ENCODE measurements at regions not wholly inside any gene's neighbourhood (a gene's known extent, or its start where the extent isn't known, plus 50 kb on each side); places are given as distances from the start of the nearest gene placed in this dataset.

GRCh38 chr6:113366505-113366904 is 490.6 kb upstream of the MARCKS start:
- DNase-seq (ENCODE audit: low read depth in 1 of 2, low spot score in 1 of 2) (no peak), ATAC-seq (no peak), FAIRE-seq (no peak)
- no peak overlapping the region for H3K4me2 ChIP-seq
- ChIA-PET CTCF (interaction anchor here (0.9 kb wide), 1 partner anchor 10 kb away, joined by 4 read pairs; no protein-coding TSS in a partner anchor), POLR2A (no interaction called here)
- WGBS (ENCODE audit: missing lambda C conversion rate): 73% methylated on average over 3 of the region's 3 CpGs
- no peaks in the 10 kb centered on the region for H3K9me3 ChIP-seq
- no peak overlapping the region for H3K4me3 ChIP-seq
- peaks cover 6% of the 10 kb centered on the region; the same call in 1 of the 3 replicates for H3K4me1 ChIP-seq
- H3K27ac ChIP-seq: no peak overlapping the region
- TF ChIP-seq HES2 (IDR thresholded peaks at IDR 0.05) (no peak), RNF2 (IDR thresholded peaks at IDR 0.05; ENCODE audit: borderline replicate concordance, low read depth) (no peak), CBX2 (IDR thresholded peaks at IDR 0.05; ENCODE audit: borderline replicate concordance, low read depth) (no peak), RAD21 (conservative IDR thresholded peaks at IDR 0.05 in 1 of 2, IDR thresholded peaks at IDR 0.05 in 1 of 2) (no peak), ZNF302 (CRISPR knock-in tag; IDR thresholded peaks at IDR 0.05) (no peak), JUNB (IDR thresholded peaks at IDR 0.05) (no peak), BHLHE40 (IDR thresholded peaks at IDR 0.05; ENCODE audit: low read depth, low read length) (no peak), JUN (IDR thresholded peaks at IDR 0.05) (no peak), ESRRA (IDR thresholded peaks at IDR 0.05; ENCODE audit: borderline replicate concordance, low read length) (no peak)

- Histone ChIP-seq H3K4me1 (peaks cover 7% of the 10 kb centered on the region), H3K4me3 (no peak overlapping the region), H3K27ac (no peak overlapping the region), H3K9me3 (no peaks in the 10 kb centered on the region), H3K4me2 (no peak overlapping the region)
- TF ChIP-seq HMGXB4 (CRISPR knock-in tag; IDR thresholded peaks at IDR 0.05; ENCODE audit: borderline replicate concordance): no peak
- TF ChIP-seq RARB (CRISPR knock-in tag; IDR thresholded peaks at IDR 0.05): no peak
- no peak for TF ChIP-seq PBX3 (IDR thresholded peaks at IDR 0.05)
- no peak for TF ChIP-seq CHD4 (IDR thresholded peaks at IDR 0.05; ENCODE audit: borderline replicate concordance)
- TF ChIP-seq TFCP2L1 (CRISPR knock-in tag; IDR thresholded peaks at IDR 0.05): no peak
- TF ChIP-seq EHMT2 (IDR thresholded peaks at IDR 0.05; ENCODE audit: low read depth): no peak
- TF ChIP-seq HEYL (CRISPR knock-in tag; IDR thresholded peaks at IDR 0.05): no peak
- TF ChIP-seq ZNF302 (CRISPR knock-in tag; IDR thresholded peaks at IDR 0.05): no peak
- no peak for TF ChIP-seq REST (IDR thresholded peaks at IDR 0.05)
- no peak for TF ChIP-seq ZSCAN20 (CRISPR knock-in tag; IDR thresholded peaks at IDR 0.05)
- no peak for FAIRE-seq
- CTCF ChIA-PET: no interaction called here
- 88% methylated on average over 5 of the region's 5 CpGs for WGBS (ENCODE audit: missing lambda C conversion rate)
- DNase-seq (ENCODE audit: low read depth in 1 of 2, low spot score in 1 of 2): no peak
- POLR2A ChIA-PET: interaction anchor here (1.3 kb wide), 1 partner anchor 18 kb away, joined by 4 read pairs; no protein-coding TSS in a partner anchor
- no peak for ATAC-seq
Measured at GRCh38 chr6:113370508-113371502, 486.3 kb upstream of the MARCKS start.

All from A549 (cell line).